HG03342 (cell line): ENCODE measurements at regions not wholly inside any gene's neighbourhood (a gene's known extent, or its start where the extent isn't known, plus 50 kb on each side); places are given as distances from the start of the nearest gene placed in this dataset.
"Not testable (repeated sequence)": the region's sequence is repeated elsewhere in the genome, so short reads cannot be mapped to it uniquely, and the experiment has no call there.

Source experiments
- ATAC-seq: cut with Tn5 transposase; IDR thresholded peaks from one replicate; pipeline ENCODE4 v1.9.1; 2021; ENCODE audit warnings: mild to moderate bottlenecking, moderate library complexity; ENCODE audit not compliant: unreplicated experiment

DNA sequence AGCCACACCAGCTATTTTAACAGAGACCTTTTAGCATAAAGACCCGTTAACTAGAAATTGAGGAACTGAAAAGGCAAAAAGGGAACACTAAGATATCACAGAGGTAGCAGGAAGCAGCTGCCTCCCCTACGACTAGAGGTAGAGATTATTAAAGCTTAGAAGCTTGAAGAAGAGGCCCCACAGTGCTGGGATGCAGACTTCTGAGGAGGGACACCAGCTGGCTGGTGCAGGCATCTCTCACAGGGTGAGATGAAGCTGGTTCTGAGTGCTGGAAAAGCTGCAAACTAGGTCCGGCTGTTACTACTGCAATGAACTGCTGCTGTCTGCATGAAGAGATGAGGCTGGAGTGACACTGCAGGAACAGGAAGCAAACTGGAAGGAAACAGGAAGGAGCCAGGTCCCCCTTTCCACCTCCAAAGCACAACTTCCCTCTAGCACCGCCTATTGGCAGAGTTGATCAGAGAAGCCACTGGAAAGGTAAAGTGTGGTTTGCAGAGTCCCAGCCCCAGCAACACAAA is 61.2 kb upstream of the MRPS9 start:
- peak; percentile 97 for ATAC-seq

DNA sequence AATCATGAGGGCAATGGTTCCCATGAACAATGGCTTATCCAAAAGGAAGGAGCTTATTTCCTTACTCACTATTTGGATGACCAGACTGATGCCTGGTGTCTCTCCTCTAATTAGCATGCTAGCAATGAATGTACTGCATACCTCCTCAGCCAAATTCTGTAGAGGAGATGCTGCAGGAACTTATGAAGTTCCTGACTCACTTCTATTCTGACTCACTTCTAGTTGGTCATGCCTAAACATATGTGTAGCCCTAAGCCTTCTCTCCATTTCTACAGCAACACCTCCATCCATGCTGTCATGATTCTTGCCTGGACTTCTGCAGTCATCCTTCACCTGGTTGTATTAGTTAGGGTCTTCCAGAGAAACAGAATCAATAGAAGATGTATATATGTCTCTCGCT is 59.9 kb upstream of the MRPS9 start:
- ATAC-seq, result no peak

DNA sequence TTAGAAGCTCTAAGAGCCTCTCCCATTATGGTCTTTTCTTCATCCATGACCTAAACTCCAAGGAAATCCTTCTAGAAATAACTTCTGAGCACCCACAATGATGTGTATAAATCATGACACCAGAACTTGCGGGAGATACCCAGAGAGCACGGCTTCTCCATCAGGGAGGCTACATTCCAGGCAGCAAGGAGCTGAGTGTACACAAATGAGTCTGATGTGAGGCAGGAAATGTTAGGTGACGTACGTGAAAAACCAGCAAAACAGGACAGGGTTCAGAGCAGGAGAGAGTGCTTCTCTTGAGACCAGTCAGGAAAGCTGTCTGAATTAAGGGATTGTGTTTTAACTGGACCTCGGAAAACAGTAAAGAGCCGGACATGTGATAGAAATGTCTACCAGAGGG is 58.1 kb upstream of the MRPS9 start:
- not testable (repeated sequence) for ATAC-seq

DNA sequence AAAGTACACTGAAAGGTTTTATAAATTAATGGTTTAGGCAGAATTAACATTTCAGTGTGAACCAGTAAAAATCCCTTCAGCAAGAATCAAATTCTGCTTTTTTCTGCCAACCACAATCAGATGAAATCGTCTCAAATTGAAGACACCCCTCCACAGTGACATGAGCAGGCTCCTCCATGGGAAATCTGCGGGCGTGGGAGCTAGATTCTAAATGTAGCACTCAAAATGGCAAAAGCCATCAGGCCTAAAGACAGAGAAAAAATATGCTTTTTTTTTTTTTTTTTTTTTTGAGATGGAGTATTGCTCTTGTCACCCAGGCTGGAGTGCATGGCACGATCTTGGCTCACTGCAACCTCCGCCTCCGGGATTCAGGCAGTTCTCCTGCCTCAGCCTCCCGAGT is 55.8 kb upstream of the MRPS9 start:
- no peak for ATAC-seq
